K562 (cell line): ENCODE measurements at regions not wholly inside any gene's neighbourhood (a gene's known extent, or its start where the extent isn't known, plus 50 kb on each side); places are given as distances from the start of the nearest gene placed in this dataset.

Source experiments
- CAMTA2 ChIP-seq: fragments of 250-450 bp; sonication (Bioruptor Pico); conservative IDR thresholded peaks from 2 replicates; pipeline ENCODE4 v1.5.1; 2022
- CEBPB ChIP-seq: fragments of 450-650 bp; IDR thresholded peaks from 2 replicates; pipeline ENCODE4 v1.6.1; 2016; ENCODE audit warnings: missing genetic modification characterization, missing compliant biosample characterization
- CGGBP1 ChIP-seq: fragments of 250-450 bp; sonication (Bioruptor Pico); IDR thresholded peaks from 2 replicates; pipeline ENCODE4 v1.9.0; 2021; ENCODE audit warnings: mild to moderate bottlenecking
- IRF2 ChIP-seq: sonication (generic); formaldehyde crosslinking; IDR thresholded peaks from 2 replicates; pipeline ENCODE4 v1.8.1; 2022; ENCODE audit warnings: mild to moderate bottlenecking, missing genetic modification reagents
- MAFK ChIP-seq: IDR thresholded peaks from 2 replicates; pipeline ENCODE4 v1.6.1; 2011; ENCODE audit warnings: low read length, improper control_type of control experiment
- PHF21A ChIP-seq: fragments of 450-650 bp; IDR thresholded peaks from 2 replicates; pipeline ENCODE4 v1.6.1; 2017; ENCODE audit warnings: low read depth, borderline replicate concordance
- PKNOX1 ChIP-seq: fragments of 450-650 bp; IDR thresholded peaks from 2 replicates; pipeline ENCODE4 v1.6.1; 2016
- POLR2H ChIP-seq: IDR thresholded peaks from 2 replicates; pipeline ENCODE4 v1.6.1; 2016; ENCODE audit warnings: missing genetic modification characterization, low read depth, mild to moderate bottlenecking, control low read depth, missing compliant biosample characterization, moderate library complexity
- PTRF ChIP-seq: fragments of 450-650 bp; IDR thresholded peaks from 2 replicates; pipeline ENCODE4 v1.6.1; 2016; ENCODE audit warnings: mild to moderate bottlenecking, missing genetic modification characterization, missing compliant biosample characterization
- PYGO2 ChIP-seq: fragments of 450-650 bp; IDR thresholded peaks from 2 replicates; pipeline ENCODE4 v1.6.1; 2016; ENCODE audit warnings: mild to moderate bottlenecking, missing genetic modification characterization, moderate library complexity, missing compliant biosample characterization
- RFX1 ChIP-seq: fragments of 450-650 bp; IDR thresholded peaks from 2 replicates; pipeline ENCODE4 v1.6.1; 2016; ENCODE audit warnings: mild to moderate bottlenecking, moderate library complexity
- TBP ChIP-seq: optimal IDR thresholded peaks from 2 replicates; pipeline ENCODE3; 2011; ENCODE audit warnings: low read depth, low read length, improper control_type of control experiment
- TF ChIP-seq, protein P1 (sequence below): fragments of 450-650 bp; formaldehyde crosslinking; IDR thresholded peaks from 2 replicates; pipeline ENCODE4 v1.4.0; 2022; ENCODE audit warnings: missing genetic modification characterization
- TF ChIP-seq, protein P2 (sequence below): IDR thresholded peaks from 2 replicates; pipeline ENCODE4 v1.6.1; 2014; ENCODE audit warnings: antibody characterized with exemption
- TF ChIP-seq, protein P3 (sequence below), 2 experiments: fragments of 450-650 bp; conservative IDR thresholded peaks; 2 replicates each; pipeline ENCODE4 v1.6.1; 2017; ENCODE audit warnings: mild to moderate bottlenecking in 2 of 2, moderate library complexity in 2 of 2
- TF ChIP-seq, protein P4 (sequence below): fragments of 150-350 bp; IDR thresholded peaks from 2 replicates; pipeline ENCODE4 v1.6.1; 2014; ENCODE audit warnings: low read depth, mild to moderate bottlenecking, low read length, borderline replicate concordance

- TF ChIP-seq, protein P1, sequence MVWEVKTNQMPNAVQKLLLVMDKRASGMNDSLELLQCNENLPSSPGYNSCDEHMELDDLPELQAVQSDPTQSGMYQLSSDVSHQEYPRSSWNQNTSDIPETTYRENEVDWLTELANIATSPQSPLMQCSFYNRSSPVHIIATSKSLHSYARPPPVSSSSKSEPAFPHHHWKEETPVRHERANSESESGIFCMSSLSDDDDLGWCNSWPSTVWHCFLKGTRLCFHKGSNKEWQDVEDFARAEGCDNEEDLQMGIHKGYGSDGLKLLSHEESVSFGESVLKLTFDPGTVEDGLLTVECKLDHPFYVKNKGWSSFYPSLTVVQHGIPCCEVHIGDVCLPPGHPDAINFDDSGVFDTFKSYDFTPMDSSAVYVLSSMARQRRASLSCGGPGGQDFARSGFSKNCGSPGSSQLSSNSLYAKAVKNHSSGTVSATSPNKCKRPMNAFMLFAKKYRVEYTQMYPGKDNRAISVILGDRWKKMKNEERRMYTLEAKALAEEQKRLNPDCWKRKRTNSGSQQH (CRISPR knock-in tag): peak; percentile 89
- TF ChIP-seq POLR2H (tag): peak; percentile 70
- TF ChIP-seq, protein P2, sequence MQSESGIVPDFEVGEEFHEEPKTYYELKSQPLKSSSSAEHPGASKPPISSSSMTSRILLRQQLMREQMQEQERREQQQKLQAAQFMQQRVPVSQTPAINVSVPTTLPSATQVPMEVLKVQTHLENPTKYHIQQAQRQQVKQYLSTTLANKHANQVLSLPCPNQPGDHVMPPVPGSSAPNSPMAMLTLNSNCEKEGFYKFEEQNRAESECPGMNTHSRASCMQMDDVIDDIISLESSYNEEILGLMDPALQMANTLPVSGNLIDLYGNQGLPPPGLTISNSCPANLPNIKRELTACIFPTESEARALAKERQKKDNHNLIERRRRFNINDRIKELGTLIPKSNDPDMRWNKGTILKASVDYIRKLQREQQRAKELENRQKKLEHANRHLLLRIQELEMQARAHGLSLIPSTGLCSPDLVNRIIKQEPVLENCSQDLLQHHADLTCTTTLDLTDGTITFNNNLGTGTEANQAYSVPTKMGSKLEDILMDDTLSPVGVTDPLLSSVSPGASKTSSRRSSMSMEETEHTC: peak; percentile 92
- TF ChIP-seq CAMTA2: 0 out of 2 replicates have a peak, but pooled peaks have one; percentile 47
- TF ChIP-seq CGGBP1 (CRISPR knock-in tag): no peak
- TF ChIP-seq IRF2: no peak
- TF ChIP-seq PKNOX1: peak; percentile 86
- TF ChIP-seq MAFK: peak; percentile 96
- TF ChIP-seq, protein P3, sequence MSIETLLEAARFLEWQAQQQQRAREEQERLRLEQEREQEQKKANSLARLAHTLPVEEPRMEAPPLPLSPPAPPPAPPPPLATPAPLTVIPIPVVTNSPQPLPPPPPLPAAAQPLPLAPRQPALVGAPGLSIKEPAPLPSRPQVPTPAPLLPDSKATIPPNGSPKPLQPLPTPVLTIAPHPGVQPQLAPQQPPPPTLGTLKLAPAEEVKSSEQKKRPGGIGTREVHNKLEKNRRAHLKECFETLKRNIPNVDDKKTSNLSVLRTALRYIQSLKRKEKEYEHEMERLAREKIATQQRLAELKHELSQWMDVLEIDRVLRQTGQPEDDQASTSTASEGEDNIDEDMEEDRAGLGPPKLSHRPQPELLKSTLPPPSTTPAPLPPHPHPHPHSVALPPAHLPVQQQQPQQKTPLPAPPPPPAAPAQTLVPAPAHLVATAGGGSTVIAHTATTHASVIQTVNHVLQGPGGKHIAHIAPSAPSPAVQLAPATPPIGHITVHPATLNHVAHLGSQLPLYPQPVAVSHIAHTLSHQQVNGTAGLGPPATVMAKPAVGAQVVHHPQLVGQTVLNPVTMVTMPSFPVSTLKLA (conservative IDR thresholded peaks at IDR 0.05): peak; percentile 36 to 83; a peak in 3 of 4 replicates
- TF ChIP-seq RFX1: peak; percentile 40; the same call in 1 of the 2 replicates
- 0 out of 2 replicates have a peak, but pooled peaks have one; percentile 25 for TF ChIP-seq CEBPB (tag)
- peak; percentile 38; the same call in 1 of the 2 replicates for TF ChIP-seq PHF21A
- peak; percentile 1 for TF ChIP-seq TBP
- TF ChIP-seq, protein P4, sequence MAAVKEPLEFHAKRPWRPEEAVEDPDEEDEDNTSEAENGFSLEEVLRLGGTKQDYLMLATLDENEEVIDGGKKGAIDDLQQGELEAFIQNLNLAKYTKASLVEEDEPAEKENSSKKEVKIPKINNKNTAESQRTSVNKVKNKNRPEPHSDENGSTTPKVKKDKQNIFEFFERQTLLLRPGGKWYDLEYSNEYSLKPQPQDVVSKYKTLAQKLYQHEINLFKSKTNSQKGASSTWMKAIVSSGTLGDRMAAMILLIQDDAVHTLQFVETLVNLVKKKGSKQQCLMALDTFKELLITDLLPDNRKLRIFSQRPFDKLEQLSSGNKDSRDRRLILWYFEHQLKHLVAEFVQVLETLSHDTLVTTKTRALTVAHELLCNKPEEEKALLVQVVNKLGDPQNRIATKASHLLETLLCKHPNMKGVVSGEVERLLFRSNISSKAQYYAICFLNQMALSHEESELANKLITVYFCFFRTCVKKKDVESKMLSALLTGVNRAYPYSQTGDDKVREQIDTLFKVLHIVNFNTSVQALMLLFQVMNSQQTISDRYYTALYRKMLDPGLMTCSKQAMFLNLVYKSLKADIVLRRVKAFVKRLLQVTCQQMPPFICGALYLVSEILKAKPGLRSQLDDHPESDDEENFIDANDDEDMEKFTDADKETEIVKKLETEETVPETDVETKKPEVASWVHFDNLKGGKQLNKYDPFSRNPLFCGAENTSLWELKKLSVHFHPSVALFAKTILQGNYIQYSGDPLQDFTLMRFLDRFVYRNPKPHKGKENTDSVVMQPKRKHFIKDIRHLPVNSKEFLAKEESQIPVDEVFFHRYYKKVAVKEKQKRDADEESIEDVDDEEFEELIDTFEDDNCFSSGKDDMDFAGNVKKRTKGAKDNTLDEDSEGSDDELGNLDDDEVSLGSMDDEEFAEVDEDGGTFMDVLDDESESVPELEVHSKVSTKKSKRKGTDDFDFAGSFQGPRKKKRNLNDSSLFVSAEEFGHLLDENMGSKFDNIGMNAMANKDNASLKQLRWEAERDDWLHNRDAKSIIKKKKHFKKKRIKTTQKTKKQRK: no peak
- TF ChIP-seq PYGO2 (tag): peak; percentile 94
- no peak for TF ChIP-seq PTRF (tag)
These were observed 231.6 kb downstream of the TFAP2B start (continued) for GRCh38 chr6:51049983-51050877.
